H1 (cell line): ENCODE measurements at regions not wholly inside any gene's neighbourhood (a gene's known extent, or its start where the extent isn't known, plus 50 kb on each side); places are given as distances from the start of the nearest gene placed in this dataset.

Source experiments
- SIN3A ChIP-seq, 2 experiments: IDR thresholded peaks in 1 of 2; conservative IDR thresholded peaks in 1 of 2; 2 replicates each; pipeline ENCODE4 v1.6.1; 2011 to 2012; ENCODE audit warnings: low read length in 2 of 2, improper control_type of control experiment in 1 of 2, low read depth in 1 of 2, mild to moderate bottlenecking in 1 of 2

DNA sequence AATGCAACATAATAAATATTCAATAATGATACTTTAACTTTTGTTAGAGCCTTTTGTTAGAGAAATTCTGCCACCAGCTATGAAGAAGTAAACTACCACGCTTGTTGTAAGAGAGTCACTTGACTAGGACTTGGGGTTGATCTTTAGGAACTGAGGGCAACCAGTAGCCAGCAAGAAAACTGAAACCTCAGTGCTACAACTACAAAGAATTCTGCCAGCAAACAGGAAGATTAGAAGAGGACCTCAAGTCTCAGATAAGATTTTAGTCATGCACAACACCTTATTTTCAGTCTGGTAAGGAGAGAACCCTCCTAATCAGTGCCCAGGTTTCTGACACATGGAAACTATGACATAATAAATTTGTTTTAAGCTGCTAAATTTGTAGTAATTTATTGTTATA lies 498.3 kb upstream of the STEAP1 start (continued):
- no peak for TF ChIP-seq SIN3A (conservative IDR thresholded peaks at IDR 0.05 in 1 of 2, IDR thresholded peaks at IDR 0.05 in 1 of 2; ENCODE audit: low read depth in 1 of 2, low read length in 2 of 2)
- TF ChIP-seq, all 59 proteins: peak for 0
